HepG2 (cell line): ENCODE measurements at regions not wholly inside any gene's neighbourhood (a gene's known extent, or its start where the extent isn't known, plus 50 kb on each side); places are given as distances from the start of the nearest gene placed in this dataset.
A peak's percentile ranks its signal among the peaks of the same experiment; 100 is the strongest.

Experiments
- ARNT2 ChIP-seq: sonication (generic); formaldehyde crosslinking; IDR thresholded peaks from 2 replicates; pipeline ENCODE4 v1.8.0; 2022; ENCODE audit warnings: mild to moderate bottlenecking, low read depth, missing genetic modification reagents, moderate library complexity
- ARNTL ChIP-seq: sonication (generic); formaldehyde crosslinking; IDR thresholded peaks from 2 replicates; pipeline ENCODE4 v1.4.0; 2020; ENCODE audit warnings: mild to moderate bottlenecking, missing genetic modification reagents
- ATM ChIP-seq: fragments of 450-650 bp; IDR thresholded peaks from 2 replicates; pipeline ENCODE4 v1.7.1; 2017; ENCODE audit warnings: mild to moderate bottlenecking, borderline replicate concordance
- BRCA1 ChIP-seq: sonication (generic); formaldehyde crosslinking; IDR thresholded peaks from 2 replicates; pipeline ENCODE4 v1.4.0; 2020; ENCODE audit warnings: missing genetic modification reagents
- ELF4 ChIP-seq: sonication (generic); formaldehyde crosslinking; IDR thresholded peaks from 2 replicates; pipeline ENCODE4 v1.5.0; 2020; ENCODE audit warnings: missing genetic modification reagents, mild to moderate bottlenecking, moderate library complexity, borderline replicate concordance
- GPBP1L1 ChIP-seq: sonication (generic); formaldehyde crosslinking; IDR thresholded peaks from 2 replicates; pipeline ENCODE4 v1.5.0; 2020; ENCODE audit warnings: mild to moderate bottlenecking, missing genetic modification reagents
- HIC2 ChIP-seq: sonication (generic); formaldehyde crosslinking; IDR thresholded peaks from 2 replicates; pipeline ENCODE4 v1.9.0; 2022; ENCODE audit warnings: low read depth, missing genetic modification reagents
- JUND ChIP-seq: sonication (generic); formaldehyde crosslinking; IDR thresholded peaks from 2 replicates; pipeline ENCODE4 v1.8.0; 2022; ENCODE audit warnings: mild to moderate bottlenecking, missing genetic modification reagents
- KLF15 ChIP-seq: sonication (generic); formaldehyde crosslinking; IDR thresholded peaks from 2 replicates; pipeline ENCODE4 v1.8.1; 2023; ENCODE audit warnings: borderline replicate concordance, mild to moderate bottlenecking, inconsistent platforms, missing genetic modification reagents, mixed read lengths
- MED1 ChIP-seq: sonication (generic); formaldehyde crosslinking; IDR thresholded peaks from 2 replicates; pipeline ENCODE4 v1.4.0; 2020; ENCODE audit warnings: missing genetic modification reagents
- MNT ChIP-seq: fragments of 450-650 bp; IDR thresholded peaks from 2 replicates; pipeline ENCODE4 v1.6.1; 2016
- NFATC3 ChIP-seq: sonication (generic); formaldehyde crosslinking; IDR thresholded peaks from 2 replicates; pipeline ENCODE4 v1.5.1; 2020; ENCODE audit warnings: mild to moderate bottlenecking, missing genetic modification reagents
- PAXIP1 ChIP-seq: sonication (generic); formaldehyde crosslinking; conservative IDR thresholded peaks from 2 replicates; pipeline ENCODE4 v1.4.0; 2020; ENCODE audit warnings: mild to moderate bottlenecking, missing genetic modification reagents, moderate library complexity
- RARA ChIP-seq: IDR thresholded peaks from 2 replicates; pipeline ENCODE4 v1.6.1; 2016; ENCODE audit warnings: missing genetic modification reagents, missing compliant biosample characterization
- SKI ChIP-seq: fragments of 450-650 bp; IDR thresholded peaks from one replicate; pipeline ENCODE4 v1.6.1; 2018; ENCODE audit warnings: mild to moderate bottlenecking; ENCODE audit not compliant: partially characterized antibody
- SMC3 ChIP-seq: IDR thresholded peaks from 2 replicates; pipeline ENCODE4 v1.6.1; 2011; ENCODE audit warnings: low read length, improper control_type of control experiment
- THAP7 ChIP-seq: sonication (generic); formaldehyde crosslinking; IDR thresholded peaks from 2 replicates; pipeline ENCODE4 v1.8.1; 2023; ENCODE audit warnings: mild to moderate bottlenecking, missing genetic modification reagents
- ZKSCAN5 ChIP-seq: sonication (generic); formaldehyde crosslinking; IDR thresholded peaks from 2 replicates; pipeline ENCODE4 v1.5.1; 2020; ENCODE audit warnings: mild to moderate bottlenecking, missing genetic modification reagents
- ZMYM2 ChIP-seq: sonication (generic); formaldehyde crosslinking; IDR thresholded peaks from 2 replicates; pipeline ENCODE4 v1.8.0; 2022; ENCODE audit warnings: mild to moderate bottlenecking, missing genetic modification reagents
- ZNF17 ChIP-seq: sonication (generic); formaldehyde crosslinking; IDR thresholded peaks from 2 replicates; pipeline ENCODE4 v1.5.0; 2020; ENCODE audit warnings: mild to moderate bottlenecking, missing genetic modification reagents
- ZNF264 ChIP-seq: sonication (generic); formaldehyde crosslinking; IDR thresholded peaks from 2 replicates; pipeline ENCODE4 v1.4.0; 2020; ENCODE audit warnings: missing genetic modification reagents
- ZNF430 ChIP-seq: sonication (generic); formaldehyde crosslinking; IDR thresholded peaks from 2 replicates; pipeline ENCODE4 v1.9.0; 2021; ENCODE audit warnings: mild to moderate bottlenecking, missing genetic modification reagents
- ZNF75D ChIP-seq: sonication (generic); formaldehyde crosslinking; IDR thresholded peaks from 2 replicates; pipeline ENCODE4 v1.8.1; 2023; ENCODE audit warnings: missing genetic modification reagents, mild to moderate bottlenecking, borderline replicate concordance

GRCh38 chr10:112887968-112888367 lies 62.1 kb upstream of the TCF7L2 start (continued):
- TF ChIP-seq JUND (no peak), ZMYM2 (CRISPR knock-in tag) (0 out of 2 replicates have a peak, but pooled peaks have one; percentile 31), NFATC3 (no peak), KLF15 (CRISPR knock-in tag) (no peak), ATM (no peak), ZNF430 (CRISPR knock-in tag) (no peak), BRCA1 (CRISPR knock-in tag) (no peak), PAXIP1 (peak; percentile 57), MED1 (CRISPR knock-in tag) (peak; percentile 11; the same call in 1 of the 2 replicates), SKI (peak; percentile 26), ZNF264 (CRISPR knock-in tag) (no peak), GPBP1L1 (no peak), ELF4 (CRISPR knock-in tag) (no peak), THAP7 (no peak), HIC2 (peak; percentile 57; the same call in 1 of the 2 replicates), RARA (peak; percentile 92), ARNTL (peak; percentile 78), ZNF17 (CRISPR knock-in tag) (no peak), ZKSCAN5 (CRISPR knock-in tag) (no peak), SMC3 (0 out of 2 replicates have a peak, but pooled peaks have one; percentile 4), MNT (peak; percentile 47), ARNT2 (CRISPR knock-in tag) (no peak), ZNF75D (CRISPR knock-in tag) (no peak)
